ENCODE measurements at regions not wholly inside any gene's neighbourhood (a gene's known extent, or its start where the extent isn't known, plus 50 kb on each side); places are given as distances from the start of the nearest gene placed in this dataset.

DNA sequence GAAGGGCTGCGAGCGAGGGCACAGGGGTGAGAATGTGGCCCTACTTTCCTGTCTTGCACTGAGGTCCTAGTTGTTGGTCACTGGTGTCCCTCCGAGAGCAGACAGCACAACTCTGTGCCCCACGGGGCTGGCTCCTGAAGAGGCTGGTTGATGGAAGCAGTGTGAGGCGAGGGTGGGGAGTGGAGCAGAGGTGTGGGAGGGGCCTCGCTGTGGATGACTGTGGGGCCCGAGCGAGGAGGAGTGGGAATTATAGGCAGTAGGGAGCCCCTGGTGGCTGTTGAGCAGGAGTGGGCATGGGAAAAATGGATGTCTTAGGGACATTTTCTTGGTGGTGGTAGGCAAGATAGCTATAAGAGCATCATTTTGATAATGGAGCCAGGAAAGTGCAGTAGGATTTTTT lies 660.5 kb upstream of the HS6ST1 start:
- TF ChIP-seq, protein P1, sequence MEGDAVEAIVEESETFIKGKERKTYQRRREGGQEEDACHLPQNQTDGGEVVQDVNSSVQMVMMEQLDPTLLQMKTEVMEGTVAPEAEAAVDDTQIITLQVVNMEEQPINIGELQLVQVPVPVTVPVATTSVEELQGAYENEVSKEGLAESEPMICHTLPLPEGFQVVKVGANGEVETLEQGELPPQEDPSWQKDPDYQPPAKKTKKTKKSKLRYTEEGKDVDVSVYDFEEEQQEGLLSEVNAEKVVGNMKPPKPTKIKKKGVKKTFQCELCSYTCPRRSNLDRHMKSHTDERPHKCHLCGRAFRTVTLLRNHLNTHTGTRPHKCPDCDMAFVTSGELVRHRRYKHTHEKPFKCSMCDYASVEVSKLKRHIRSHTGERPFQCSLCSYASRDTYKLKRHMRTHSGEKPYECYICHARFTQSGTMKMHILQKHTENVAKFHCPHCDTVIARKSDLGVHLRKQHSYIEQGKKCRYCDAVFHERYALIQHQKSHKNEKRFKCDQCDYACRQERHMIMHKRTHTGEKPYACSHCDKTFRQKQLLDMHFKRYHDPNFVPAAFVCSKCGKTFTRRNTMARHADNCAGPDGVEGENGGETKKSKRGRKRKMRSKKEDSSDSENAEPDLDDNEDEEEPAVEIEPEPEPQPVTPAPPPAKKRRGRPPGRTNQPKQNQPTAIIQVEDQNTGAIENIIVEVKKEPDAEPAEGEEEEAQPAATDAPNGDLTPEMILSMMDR (optimal IDR thresholded peaks at IDR 0.05 in 1 of 3, IDR thresholded peaks at IDR 0.05 in 1 of 3, conservative IDR thresholded peaks at IDR 0.05 in 1 of 3; ENCODE audit: extremely low read depth in 1 of 3, insufficient read depth in 2 of 3, low read length in 3 of 3) = no peak
- no peak for TF ChIP-seq EZH2 (IDR thresholded peaks at IDR 0.05; ENCODE audit: low read length)
